Posterior vena cava (tissue), 2 donors: ENCODE measurements at regions not wholly inside any gene's neighbourhood (a gene's known extent, or its start where the extent isn't known, plus 50 kb on each side); places are given as distances from the start of the nearest gene placed in this dataset.

Experiments used
- DNase-seq: peaks from one replicate; pipeline ENCODE4 v3.0.0-alpha.2; 2020; ENCODE audit warnings: low spot score
- intact Hi-C, 2 donors: fragments of 100-400 bp; cut with DNase I; formaldehyde crosslinking; loops; one replicate each; pipeline versions ENCODE4 v1.14.1 to v1.14.2; 2022 to 2023
- donor health status: DM: yes; HTN: yes; CAD: no.
- donor health status: DM: yes; HTN: yes; CAD: no.

DNA sequence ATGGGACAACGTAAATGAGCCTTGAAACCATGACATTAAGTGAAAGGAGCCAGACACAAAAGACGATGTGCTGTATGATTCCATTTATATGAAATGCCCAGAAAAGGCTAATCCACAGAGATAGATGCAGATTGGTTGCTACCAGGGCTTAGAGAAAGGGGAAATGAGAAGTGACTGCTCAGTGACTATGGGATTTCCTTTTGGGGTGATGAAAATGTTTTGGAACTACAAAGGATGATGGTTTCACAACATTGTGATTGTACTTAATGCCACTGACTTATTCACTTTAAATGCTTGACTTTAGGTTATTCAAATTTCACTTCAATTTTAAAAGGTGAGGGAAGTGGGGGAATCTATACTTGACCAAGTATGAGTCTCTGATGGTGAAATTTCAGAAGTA lies 414.3 kb downstream of the SETD4 start:
- intact Hi-C loops, result no loop called here
- DNase-seq, result no peak

DNA sequence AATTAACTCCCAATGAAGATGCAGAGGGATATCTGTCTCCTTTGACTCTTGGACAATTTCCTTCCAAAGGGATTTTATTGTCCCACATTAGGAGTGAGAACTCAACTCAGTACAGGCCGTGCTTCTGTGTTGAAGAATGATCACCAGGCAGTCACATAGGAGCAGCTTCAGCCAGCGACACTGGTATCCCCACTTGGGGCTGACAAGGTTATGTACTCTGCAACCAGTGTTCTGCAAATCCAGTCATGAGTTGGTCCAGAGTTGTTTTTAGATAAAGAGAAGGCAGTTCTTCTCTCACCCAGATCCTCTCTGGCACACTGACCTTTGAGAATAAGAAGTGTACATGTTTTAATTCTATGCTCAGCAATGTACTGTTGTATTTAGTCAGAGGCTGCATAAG lies 415.8 kb downstream of the SETD4 start:
- intact Hi-C loops, result no loop called here
- DNase-seq, result no peak

DNA sequence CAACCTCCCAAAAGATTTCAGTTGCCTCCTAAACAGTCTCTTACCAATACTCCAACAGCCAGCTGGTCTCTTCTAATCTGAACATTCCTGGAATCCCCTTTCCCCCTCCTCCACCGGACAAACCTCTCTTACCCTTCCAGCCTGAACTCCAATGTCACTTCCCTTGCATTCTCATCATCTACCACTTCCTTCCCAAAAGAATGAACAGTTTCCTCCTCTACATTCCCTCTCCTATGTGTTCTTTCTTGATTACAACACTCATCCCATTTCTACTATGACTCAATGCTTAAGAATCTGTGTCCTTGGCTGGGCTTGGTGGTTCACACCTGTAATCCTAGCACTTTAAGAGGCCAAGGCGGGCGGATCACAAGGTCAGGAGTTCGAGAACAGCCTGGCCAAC lies 417.1 kb downstream of the SETD4 start:
- intact Hi-C loops, result no loop called here
- DNase-seq, result no peak

DNA sequence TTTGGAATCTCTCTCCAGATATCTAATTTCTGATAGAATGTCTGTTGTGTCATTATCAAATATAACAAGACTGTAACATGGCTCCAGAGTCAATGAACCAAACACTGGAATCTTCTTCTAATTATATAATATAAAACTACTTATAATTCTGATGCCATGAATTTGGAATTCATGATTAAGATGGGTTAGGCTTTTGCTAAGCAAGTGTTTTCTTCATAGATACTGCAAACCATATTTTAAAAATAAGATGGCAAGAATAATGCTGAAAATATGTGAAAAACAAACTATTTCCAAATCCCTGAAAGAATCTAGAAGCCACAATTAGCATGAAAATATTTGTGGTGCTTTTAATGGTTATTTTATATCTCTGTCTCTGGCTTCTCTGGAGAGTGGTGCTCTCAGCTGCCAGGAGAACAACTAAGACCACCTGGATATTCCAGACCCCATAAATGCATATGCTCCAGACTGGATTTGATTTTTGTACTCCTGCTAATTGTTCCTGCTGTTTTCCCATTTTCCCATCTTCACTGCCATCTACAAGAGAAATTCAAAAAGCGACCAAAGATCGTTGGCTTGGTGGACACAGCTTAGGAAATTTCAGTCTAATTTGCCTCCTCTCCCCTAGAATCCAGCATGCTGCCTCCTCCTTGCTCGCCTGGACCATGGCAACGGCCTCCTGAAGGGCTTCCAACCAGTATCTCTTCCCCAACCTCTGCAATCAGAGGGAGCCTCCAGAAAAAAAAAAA lies 418.9 kb downstream of the SETD4 start:
- intact Hi-C loops, result no loop called here
- DNase-seq, result no peak

DNA sequence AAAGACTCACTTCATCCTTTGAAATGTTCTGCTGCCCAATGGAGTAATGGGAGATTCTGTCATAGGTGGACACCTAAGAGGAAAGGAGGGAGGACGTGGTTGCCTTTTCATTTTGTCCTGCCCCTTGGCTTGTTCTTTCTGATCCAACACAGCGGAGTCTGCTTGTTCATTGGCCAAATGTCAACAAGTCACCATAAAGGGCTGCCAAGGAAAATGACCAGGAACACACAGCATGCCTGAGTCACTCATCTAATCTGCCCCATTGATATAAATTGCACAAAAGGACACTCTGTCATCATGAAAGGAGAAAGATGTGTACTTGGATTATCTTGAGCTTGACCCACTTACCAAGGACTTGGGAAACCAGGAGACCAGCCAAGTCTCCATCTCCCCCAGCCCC lies 422.9 kb downstream of the SETD4 start:
- intact Hi-C loops, result no loop called here
- DNase-seq, result no peak

DNA sequence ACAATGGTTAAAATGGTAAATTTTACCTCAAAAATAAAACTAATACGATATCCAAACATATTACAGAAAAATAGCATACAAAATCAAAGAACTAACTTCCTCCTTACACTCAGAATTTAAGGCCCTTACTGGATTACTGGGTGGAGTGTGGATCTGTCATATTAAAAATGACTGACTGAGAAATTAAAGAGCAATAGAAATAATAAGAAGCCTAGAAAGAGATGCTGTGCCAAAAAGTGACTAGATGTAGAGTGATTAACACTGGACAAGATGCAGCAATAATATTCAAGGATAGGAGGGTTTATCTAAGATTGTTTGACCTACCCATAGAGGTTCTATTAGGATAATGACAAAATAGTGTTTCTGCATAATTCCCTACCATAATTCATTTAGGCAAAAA lies 424.3 kb downstream of the SETD4 start:
- DNase-seq, result no peak
- intact Hi-C loops, result no loop called here

DNA sequence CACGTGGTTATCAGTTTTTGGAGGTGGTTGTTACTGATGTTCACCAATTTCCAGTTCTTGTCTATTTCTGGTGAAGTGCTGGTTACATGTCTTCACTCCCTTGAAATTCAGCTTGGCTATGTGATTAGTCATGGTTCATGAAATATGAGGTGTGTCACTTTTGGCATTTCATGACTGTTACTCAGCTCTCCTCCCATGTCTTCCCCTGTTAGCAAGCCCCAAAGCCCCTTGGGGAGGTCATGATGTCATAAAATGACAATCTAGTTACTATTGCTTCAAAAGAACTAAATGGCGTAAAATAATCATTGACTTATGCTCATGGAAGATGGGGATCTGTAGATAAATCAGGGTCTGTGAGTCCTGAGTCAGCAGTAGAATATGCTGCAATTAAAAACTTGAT lies 425.1 kb downstream of the SETD4 start:
- intact Hi-C loops, result no loop called here
- no peak for DNase-seq

DNA sequence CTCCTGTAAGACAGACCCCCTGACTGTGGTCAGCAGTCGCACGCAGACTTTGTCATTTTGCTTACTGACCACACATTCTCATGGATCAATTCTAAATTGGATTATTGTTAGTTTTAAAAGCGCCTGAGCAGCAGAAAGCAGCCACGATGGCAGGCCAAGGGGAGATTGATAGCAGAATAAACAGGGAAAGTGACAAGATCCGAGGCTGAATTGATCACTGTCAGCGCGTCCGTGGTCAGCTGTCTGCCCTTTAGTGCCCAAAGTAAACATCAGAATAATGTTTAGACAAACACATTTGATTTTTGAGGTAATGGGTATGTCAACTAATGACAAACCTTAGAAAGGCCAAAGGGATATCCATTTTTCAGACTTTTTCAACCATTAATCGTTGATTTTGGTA lies 426.8 kb downstream of the SETD4 start:
- intact Hi-C loops, result no loop called here
- DNase-seq, result no peak

DNA sequence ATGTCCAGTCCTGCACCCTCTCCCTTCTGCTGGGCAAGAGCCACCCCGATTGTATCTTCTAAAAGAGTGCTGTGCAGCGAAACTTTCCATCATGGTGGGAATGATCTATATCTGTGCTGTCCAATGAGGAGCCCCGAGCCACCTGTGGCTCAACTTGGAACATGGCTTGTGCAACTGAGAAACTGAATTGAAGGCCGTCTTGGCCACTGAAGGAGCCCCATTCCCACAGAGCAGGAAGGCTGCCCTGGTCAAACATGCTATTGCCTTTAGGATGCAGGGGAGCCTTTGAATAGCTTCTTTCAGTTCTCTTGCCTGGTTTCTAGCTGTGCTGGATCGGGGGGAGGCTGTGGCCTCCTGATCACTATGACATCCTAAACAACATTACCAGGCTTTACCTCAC lies 427.6 kb downstream of the SETD4 start:
- DNase-seq, result no peak
- intact Hi-C loops, result no loop called here

DNA sequence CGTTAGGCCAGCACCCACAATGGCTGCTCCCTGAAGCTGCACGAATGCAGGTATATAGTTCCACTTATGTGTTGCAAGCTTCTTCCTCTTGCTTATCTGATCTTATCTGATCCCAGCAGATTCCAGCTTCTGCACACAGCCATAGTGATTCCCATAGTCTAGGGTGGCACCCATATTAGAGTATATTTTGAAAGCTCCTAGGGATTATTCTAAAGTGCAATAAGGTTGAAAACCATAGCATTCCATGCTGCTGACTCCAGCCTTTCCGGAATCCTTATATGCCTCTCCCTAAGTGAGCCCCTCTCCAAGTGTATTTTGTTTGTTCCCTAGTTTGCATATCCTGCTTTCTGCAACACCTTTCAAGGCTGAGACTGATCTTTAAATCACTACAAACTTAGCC lies 432.0 kb downstream of the SETD4 start:
- no peak for DNase-seq
- intact Hi-C loops, result no loop called here

DNA sequence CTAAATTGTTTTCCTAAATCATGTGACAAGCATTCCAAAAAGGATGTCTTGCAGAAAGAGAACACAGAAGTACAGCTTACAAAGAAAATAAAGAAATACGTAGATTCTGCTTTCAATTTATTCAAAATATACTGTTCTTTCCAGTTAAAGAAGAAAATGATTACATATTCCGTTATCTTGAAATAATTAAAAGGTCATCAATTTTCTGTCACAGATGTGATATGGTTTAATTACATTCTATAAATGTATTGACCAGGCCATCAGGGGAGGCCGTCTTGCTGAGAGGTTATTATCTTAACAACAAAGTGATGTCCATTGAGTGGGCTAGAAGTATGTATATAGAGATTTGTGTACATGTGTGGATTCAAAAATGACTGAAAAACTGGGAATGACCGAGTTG lies 432.9 kb downstream of the SETD4 start:
- intact Hi-C loops, result no loop called here
- DNase-seq, result no peak

DNA sequence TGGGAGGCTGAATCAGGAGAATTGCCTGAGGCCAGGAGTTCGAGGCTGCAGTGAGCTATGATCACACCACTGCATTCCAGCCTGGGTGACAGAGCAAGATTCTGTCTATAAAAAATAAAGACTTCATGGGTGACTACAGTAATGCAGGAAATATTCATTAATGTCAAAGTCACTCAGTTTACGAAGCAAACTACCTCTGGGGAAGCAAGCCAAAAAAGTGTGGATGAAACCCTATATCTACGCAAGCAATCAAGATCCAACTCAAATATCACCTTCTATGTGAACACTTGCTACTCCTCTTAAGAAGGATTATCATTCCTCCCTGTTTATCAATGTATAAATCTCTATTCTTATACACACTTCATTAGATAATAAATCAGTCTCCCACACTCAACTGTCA lies 434.8 kb downstream of the SETD4 start:
- DNase-seq, result no peak
- intact Hi-C loops, result no loop called here

DNA sequence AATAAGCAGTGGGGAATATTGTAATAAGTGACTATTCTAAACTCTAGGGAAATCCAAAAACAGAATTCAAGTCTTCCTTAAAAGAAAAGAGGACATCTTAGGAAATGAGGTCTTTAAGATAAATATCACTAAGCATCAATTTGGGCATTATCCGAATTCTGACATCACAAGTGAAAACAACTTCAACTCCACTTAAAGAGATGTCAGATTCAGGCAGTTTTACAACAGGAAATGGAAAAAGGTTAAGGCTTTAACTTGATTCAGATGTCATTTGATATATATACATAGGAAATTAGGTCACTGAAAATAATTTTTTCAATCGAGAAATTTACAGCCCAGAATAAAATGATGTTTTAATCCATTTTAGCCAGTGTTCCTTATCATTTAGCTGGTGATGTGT lies 435.4 kb downstream of the SETD4 start:
- no peak for DNase-seq
- intact Hi-C loops, result no loop called here

DNA sequence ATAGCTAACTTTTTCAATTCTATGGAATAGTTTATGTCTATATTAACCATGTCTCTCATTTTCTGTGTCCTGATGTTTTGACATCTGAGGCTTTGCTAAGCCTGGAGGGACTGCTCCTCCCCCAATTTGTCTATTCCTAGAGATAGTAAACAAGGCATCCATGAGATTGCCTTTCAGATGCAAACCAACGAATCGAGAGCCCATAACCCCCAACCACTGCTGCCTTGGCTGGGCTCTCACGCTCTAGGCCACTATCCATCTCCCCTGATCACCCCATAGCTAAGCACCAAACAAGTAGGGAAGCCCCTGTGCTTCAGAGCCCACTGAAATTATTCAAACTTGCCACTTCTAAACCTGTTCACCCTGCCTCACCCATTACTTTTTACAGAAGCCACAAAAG lies 437.7 kb downstream of the SETD4 start:
- no peak for DNase-seq
- intact Hi-C loops, result no loop called here

DNA sequence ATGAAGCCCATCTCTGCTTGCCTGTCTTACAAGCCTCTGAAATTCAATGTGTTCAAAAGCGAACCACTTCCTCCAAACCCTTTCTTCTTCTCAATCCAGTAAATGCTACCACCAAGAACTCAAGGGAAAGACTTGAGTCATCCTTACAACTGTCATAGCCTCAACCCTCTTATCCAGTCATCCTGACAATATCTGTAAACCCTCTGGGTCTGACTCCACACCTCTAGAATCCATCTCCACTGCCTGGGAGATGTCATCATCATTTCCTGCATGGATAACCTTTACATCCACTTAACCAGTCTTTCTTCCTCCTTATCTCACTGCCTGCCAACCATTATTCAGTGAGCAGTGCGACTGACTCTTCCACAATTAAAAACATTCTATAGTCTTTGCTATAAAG lies 441.1 kb downstream of the SETD4 start:
- DNase-seq, result no peak
- intact Hi-C loops, result no loop called here

DNA sequence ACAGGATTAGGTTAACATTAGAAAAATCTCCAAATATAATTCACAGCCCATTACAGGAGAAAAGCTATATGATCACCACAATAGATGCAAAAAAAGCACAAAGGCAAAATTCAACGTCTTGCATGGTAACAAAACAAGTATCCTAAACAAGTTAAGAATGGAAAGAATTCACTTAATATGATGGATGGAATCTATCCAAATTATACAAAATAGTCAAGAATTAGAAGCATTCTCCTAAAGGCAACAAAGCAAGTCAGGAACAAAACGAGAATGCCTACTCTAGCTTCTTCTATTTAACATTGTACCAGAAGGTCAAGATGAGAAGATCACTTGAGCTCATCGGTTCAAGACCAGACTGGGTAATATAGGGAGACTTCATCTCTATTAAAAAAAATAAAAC lies 442.8 kb downstream of the SETD4 start:
- intact Hi-C loops, result no loop called here
- no peak for DNase-seq

DNA sequence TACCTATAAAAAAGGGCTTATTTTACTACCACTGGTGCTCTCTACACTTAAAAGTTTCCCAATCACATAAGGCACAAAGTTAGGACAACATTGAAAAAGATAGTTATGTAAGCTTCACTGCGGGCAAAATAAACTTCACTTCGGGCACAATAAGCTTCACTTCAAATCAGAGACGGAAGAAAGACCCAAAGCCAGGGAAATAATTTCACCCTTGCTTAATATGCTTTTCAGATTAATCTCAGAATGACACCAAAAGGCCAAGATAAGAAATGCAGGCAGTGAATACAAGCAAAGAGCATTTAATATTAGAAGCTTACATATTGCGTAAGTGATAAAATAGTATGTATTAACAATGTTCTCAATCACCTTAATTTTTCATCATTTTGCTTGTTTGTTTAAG lies 444.2 kb downstream of the SETD4 start:
- DNase-seq, result no peak
- intact Hi-C loops, result no loop called here

DNA sequence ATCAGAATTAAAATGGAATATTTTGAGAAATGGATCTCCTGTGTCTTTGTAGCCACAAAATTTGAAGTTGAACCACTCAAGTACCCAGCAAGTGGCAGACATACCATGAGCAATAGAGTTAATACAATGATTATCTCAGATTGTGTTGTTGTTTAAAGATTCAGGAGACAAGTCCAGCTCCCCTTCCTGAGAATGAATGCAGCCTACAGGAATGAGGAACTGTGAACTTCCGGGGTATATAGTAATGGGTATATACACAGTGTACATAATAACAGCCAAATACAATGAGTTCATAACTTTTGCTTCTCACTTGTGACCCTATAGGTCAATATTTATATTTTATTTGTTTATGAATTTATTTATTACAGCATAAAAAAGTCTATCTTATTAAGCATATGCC lies 445.0 kb downstream of the SETD4 start:
- intact Hi-C loops, result no loop called here
- DNase-seq, result no peak

DNA sequence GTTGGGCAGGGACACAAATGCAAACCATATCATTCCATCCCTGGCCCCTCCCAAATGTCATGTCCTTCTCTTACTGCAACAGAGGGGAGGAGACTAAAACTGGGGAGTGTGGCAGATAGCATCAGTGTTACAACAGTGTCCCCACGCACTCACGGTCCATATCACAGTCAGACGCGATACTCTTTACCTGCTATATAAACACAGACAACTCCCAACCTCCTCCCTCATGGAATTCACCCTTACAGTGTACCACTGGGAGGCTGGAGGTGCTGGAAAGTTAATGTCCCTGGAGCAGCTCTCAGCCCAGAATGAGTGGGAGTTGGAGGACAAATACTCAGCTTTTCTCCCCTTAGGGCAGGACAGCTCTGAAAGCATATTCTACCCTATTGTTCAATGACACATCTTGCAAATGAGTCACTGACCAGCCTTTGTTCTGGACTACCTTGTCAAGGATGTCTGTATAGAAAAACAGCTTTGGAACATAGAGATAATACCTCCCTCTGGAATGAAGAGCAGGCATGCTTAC lies 445.9 kb downstream of the SETD4 start:
- DNase-seq, result no peak
- intact Hi-C loops, result no loop called here

DNA sequence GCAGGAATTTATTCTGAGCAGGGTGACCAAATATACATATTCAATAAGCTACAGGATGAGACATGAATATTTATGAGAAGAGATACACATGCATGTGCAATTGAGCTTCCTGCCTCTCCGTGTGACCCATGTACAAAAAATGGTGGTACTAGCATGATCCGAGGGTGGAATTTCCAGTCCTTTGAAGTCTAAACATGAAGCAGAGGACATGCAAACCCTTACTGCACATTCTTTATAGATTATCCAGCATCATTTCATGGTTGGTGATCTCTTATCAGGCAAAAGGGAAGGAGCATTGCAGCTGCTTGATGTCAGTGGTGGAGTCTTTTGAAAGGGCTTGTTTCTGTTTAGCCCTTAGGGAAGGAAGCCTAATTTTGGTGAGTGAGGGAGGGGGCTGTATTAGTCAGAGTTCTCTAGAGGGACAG lies 448.6 kb downstream of the SETD4 start:
- DNase-seq, result no peak
- intact Hi-C loops, result no loop called here

DNA sequence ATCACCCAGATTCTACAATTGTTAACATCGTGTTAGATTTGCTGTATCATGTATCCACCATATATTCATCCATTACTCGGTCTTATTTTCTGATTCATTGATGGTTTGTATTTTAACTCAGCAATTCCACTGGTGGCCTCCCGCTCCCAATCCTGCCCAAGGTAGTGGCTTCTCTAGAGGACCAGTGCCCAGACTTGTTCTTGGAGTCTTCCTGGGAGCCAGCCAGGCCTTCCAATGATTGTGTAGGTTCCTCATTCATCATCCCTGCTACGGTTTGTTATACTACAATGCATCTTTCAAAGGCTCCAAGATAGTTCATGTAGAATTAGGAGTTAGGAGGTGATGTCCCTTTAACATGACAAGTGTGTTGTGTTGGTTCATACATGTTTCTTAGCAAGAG lies 451.1 kb downstream of the SETD4 start:
- no peak for DNase-seq
- intact Hi-C loops, result no loop called here

DNA sequence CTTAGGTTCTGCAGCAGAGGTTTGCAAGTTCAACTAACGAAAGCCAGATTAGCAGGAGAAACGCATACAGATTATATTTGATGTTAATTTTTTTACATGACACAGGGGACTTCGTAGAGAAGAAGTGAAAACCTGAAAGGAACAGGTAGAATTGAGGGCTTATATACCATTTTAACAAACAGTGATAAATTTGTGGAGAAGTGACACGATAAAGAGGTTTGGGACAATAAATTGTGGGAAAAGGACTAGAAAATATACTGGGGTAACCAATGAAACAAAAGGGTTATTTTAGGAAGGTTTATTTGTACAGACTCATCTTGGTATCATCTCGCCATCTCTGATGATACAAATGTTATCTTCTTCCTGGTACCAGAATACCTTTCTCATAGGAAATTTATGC lies 452.9 kb downstream of the SETD4 start:
- intact Hi-C loops, result no loop called here
- DNase-seq, result no peak
